ENCODE measurements at regions not wholly inside any gene's neighbourhood (a gene's known extent, or its start where the extent isn't known, plus 50 kb on each side); places are given as distances from the start of the nearest gene placed in this dataset.

DNA sequence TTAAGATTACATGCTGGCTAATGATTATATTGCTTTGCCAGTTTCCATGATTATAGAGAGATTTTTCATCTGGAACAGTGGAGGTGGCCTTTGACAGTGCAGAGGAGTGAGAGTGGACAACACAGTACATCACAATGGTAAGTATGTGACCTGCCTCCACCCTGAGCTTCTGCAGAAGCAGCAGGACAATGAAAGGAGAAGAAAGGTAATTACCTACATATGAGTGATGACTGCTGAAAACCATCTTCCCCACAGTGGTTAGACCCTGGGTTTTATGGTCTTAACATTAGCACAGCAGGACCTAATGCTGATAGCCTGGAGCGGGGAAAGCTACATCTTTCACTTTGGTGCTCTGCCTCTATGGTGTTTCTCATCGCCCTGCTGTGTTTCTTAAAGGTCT, 454.7 kb upstream of the DDI1 start:
- TF ChIP-seq POLR2A (IDR thresholded peaks at IDR 0.05) (no peak), POLR2AphosphoS5 (IDR thresholded peaks at IDR 0.05) (no peak), EP300 (IDR thresholded peaks at IDR 0.05) (no peak)
- TF ChIP-seq, protein P1, sequence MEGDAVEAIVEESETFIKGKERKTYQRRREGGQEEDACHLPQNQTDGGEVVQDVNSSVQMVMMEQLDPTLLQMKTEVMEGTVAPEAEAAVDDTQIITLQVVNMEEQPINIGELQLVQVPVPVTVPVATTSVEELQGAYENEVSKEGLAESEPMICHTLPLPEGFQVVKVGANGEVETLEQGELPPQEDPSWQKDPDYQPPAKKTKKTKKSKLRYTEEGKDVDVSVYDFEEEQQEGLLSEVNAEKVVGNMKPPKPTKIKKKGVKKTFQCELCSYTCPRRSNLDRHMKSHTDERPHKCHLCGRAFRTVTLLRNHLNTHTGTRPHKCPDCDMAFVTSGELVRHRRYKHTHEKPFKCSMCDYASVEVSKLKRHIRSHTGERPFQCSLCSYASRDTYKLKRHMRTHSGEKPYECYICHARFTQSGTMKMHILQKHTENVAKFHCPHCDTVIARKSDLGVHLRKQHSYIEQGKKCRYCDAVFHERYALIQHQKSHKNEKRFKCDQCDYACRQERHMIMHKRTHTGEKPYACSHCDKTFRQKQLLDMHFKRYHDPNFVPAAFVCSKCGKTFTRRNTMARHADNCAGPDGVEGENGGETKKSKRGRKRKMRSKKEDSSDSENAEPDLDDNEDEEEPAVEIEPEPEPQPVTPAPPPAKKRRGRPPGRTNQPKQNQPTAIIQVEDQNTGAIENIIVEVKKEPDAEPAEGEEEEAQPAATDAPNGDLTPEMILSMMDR (IDR thresholded peaks at IDR 0.05) = no peak

Measured in stomach (tissue), 4 donors.